Endothelial cell of umbilical vein (primary cell): ENCODE measurements at regions not wholly inside any gene's neighbourhood (a gene's known extent, or its start where the extent isn't known, plus 50 kb on each side); places are given as distances from the start of the nearest gene placed in this dataset.

Experiments
- BruUV-seq: library from RNA; stranded (reverse); fragments of 400-500 nt; replicated peaks from 2 replicates; lab custom pipeline; 2021; lab: Mats Ljungman, UMichigan
- CTCF ChIA-PET: fragments of 300-600, 350-600 bp; sonication (Branson Sonifier 250); formaldehyde crosslinking; loops from one replicate; lab custom pipeline; 2021; ENCODE audit warnings: antibody characterized with exemption, inconsistent platforms; lab: Charles Lee
- POLR2A ChIA-PET: fragments of 300-600, 350-600 bp; sonication (Branson Sonifier 250); formaldehyde crosslinking; loops from one replicate; lab custom pipeline; 2021; ENCODE audit warnings: antibody characterized with exemption, inconsistent platforms; lab: Charles Lee
- DNase-seq: peaks from one replicate; pipeline ENCODE4 v3.0.0-alpha.2; 2011; ENCODE audit warnings: low read depth, low spot score
- FAIRE-seq: peaks from 2 replicates; lab custom pipeline; 2011; peaks lifted over from hg19 to GRCh38; lab: Jason Lieb, UNC
- H2AFZ ChIP-seq: 2 replicates; pipeline ENCODE4 v1.6.0; 2012; ENCODE audit warnings: low read depth, low read length, control low read depth, inconsistent platforms
- H3K27ac ChIP-seq: 2 replicates; pipeline ENCODE4 v1.5.1; 2011; ENCODE audit warnings: low read depth, mild to moderate bottlenecking, control low read depth, low read length, moderate library complexity; ENCODE audit not compliant: insufficient read depth
- H3K27me3 ChIP-seq, 2 experiments: 2 replicates each; pipeline versions ENCODE4 v1.6.0 to v1.6.1; 2011; ENCODE audit warnings: low read length in 2 of 2, mixed read lengths in 1 of 2; ENCODE audit not compliant: control insufficient read depth in 2 of 2, insufficient read depth in 2 of 2
- H3K36me3 ChIP-seq, 2 experiments: 2 replicates in 1 of 2; 3 replicates in 1 of 2; pipeline ENCODE4 v1.5.1; 2011; ENCODE audit warnings: low read length in 2 of 2, mild to moderate bottlenecking in 1 of 2, moderate library complexity in 1 of 2; ENCODE audit not compliant: control insufficient read depth in 2 of 2, insufficient read depth in 2 of 2; ENCODE audit errors: extremely low read depth in 1 of 2
- H3K4me1 ChIP-seq: 3 replicates; pipeline ENCODE4 v1.5.1; 2011; ENCODE audit warnings: mild to moderate bottlenecking, low read length; ENCODE audit not compliant: control insufficient read depth, insufficient read depth; ENCODE audit errors: extremely low read depth
- H3K4me2 ChIP-seq: 2 replicates; pipeline ENCODE4 v1.6.1; 2011; ENCODE audit warnings: low read length, control low read depth, mixed read lengths; ENCODE audit not compliant: insufficient read depth
- H3K4me3 ChIP-seq, 3 experiments: fragments of 200-600 bp in 1 of 3; sonication (generic), shearing (Covaris generic) in 1 of 3; replicated peaks in 1 of 3; 2 replicates each; pipeline ENCODE4 v1.5.1; 2011 to 2016; ENCODE audit warnings: control low read depth in 3 of 3, low read length in 3 of 3, mild to moderate bottlenecking in 2 of 3, inconsistent platforms in 1 of 3, low read depth in 1 of 3, moderate library complexity in 1 of 3; ENCODE audit not compliant: insufficient read depth in 1 of 3
- H3K79me2 ChIP-seq: 2 replicates; pipeline ENCODE4 v1.6.0; 2012; ENCODE audit warnings: low read length, inconsistent platforms; ENCODE audit not compliant: control insufficient read depth, insufficient read depth
- H3K9ac ChIP-seq: replicated peaks from 2 replicates; pipeline ENCODE3; 2011; ENCODE audit warnings: low read length, control low read depth; ENCODE audit not compliant: insufficient read depth; ENCODE audit errors: extremely low read depth
- H3K9me1 ChIP-seq: replicated peaks from 3 replicates; pipeline ENCODE4 v1.6.0; 2011; ENCODE audit warnings: mild to moderate bottlenecking, low read length; ENCODE audit not compliant: control insufficient read depth, insufficient read depth; ENCODE audit errors: extremely low read depth
- H3K9me3 ChIP-seq: replicated peaks from 2 replicates; pipeline ENCODE4 v1.5.1; 2012; ENCODE audit warnings: low read length, inconsistent platforms; ENCODE audit not compliant: control insufficient read depth, insufficient read depth
- H4K20me1 ChIP-seq: replicated peaks from 2 replicates; pipeline ENCODE3; 2011; ENCODE audit warnings: mild to moderate bottlenecking, low read length; ENCODE audit not compliant: control insufficient read depth, insufficient read depth; ENCODE audit errors: extremely low read depth
- CTCF ChIP-seq, 2 donors: IDR thresholded peaks; 1 replicate in 1 of 2; 2 replicates in 1 of 2; pipeline ENCODE4 v1.5.1; 2011; ENCODE audit warnings: low read length in 2 of 2, mild to moderate bottlenecking in 2 of 2, moderate library complexity in 2 of 2, control low read depth in 1 of 2, inconsistent platforms in 1 of 2, low read depth in 1 of 2; ENCODE audit not compliant: insufficient read depth in 1 of 2; ENCODE audit errors: extremely low read depth in 1 of 2
- EZH2 ChIP-seq: IDR thresholded peaks from 2 replicates; pipeline ENCODE4 v1.6.1; 2012; ENCODE audit warnings: borderline replicate concordance, low read depth, mild to moderate bottlenecking, moderate library complexity, low read length, inconsistent platforms; ENCODE audit not compliant: severe bottlenecking
- FOS ChIP-seq: IDR thresholded peaks from 2 replicates; pipeline ENCODE4 v1.6.1; 2011; ENCODE audit warnings: mild to moderate bottlenecking, low read length, moderate library complexity, borderline replicate concordance; ENCODE audit not compliant: insufficient read depth
- GATA2 ChIP-seq: IDR thresholded peaks from 2 replicates; pipeline ENCODE4 v1.7.0; 2011; ENCODE audit warnings: low read depth, mild to moderate bottlenecking, moderate library complexity, mixed read lengths, low read length; ENCODE audit not compliant: insufficient read length, insufficient read depth
- JUN ChIP-seq: IDR thresholded peaks from 2 replicates; pipeline ENCODE4 v1.6.1; 2011; ENCODE audit warnings: borderline replicate concordance, low read depth; ENCODE audit not compliant: insufficient read length, insufficient read depth
- MYC ChIP-seq: IDR thresholded peaks from one replicate; pipeline ENCODE4 v1.6.1; 2011; ENCODE audit warnings: mild to moderate bottlenecking, low read depth, low read length
- POLR2A ChIP-seq: IDR thresholded peaks from 2 replicates; pipeline ENCODE4 v1.6.1; 2012; ENCODE audit warnings: low read depth, mild to moderate bottlenecking, control low read depth, low read length
- POLR2AphosphoS5 ChIP-seq: IDR thresholded peaks from 2 replicates; pipeline ENCODE4 v1.6.1; 2012; ENCODE audit warnings: low read depth, mild to moderate bottlenecking, control low read depth, low read length, moderate library complexity; ENCODE audit not compliant: insufficient read depth
- dilution Hi-C: fragments of 300-500 bp; cut with MboI; formaldehyde crosslinking; loops from one replicate; pipeline ENCODE4 v1.15.0; 2019; ENCODE audit warnings: low sequenced_read_pairs; ENCODE audit not compliant: extremely low pct_ligation_motif_present
- intact Hi-C: fragments of 100-400 bp; cut with micrococcal nuclease; formaldehyde crosslinking; loops from one replicate; pipeline ENCODE4 v1.10.0; 2022
- TF ChIP-seq, protein P1 (sequence below): IDR thresholded peaks from 2 replicates; pipeline ENCODE4 v1.6.1; 2011; ENCODE audit not compliant: insufficient read depth, insufficient read length

- Histone ChIP-seq H3K79me2 (no peaks in the 10 kb centered on the region), H3K9me3 (no peaks in the 10 kb centered on the region), H3K27ac (no peak overlapping the region), H3K36me3 (no peaks in the 10 kb centered on the region), H4K20me1 (no peaks in the 10 kb centered on the region), H3K9ac (no peak overlapping the region), H2AFZ (no peak overlapping the region), H3K4me2 (no peak overlapping the region), H3K27me3 (no peaks in the 10 kb centered on the region), H3K9me1 (no peaks in the 10 kb centered on the region), H3K4me3 (no peak overlapping the region), H3K4me1 (no peaks in the 10 kb centered on the region)
- dilution Hi-C loops (no loop called here), intact Hi-C loops (loop anchor here (1.0 kb wide), 2 partner anchors 530 to 602 kb away; no protein-coding TSS in a partner anchor)
- ChIA-PET CTCF (no interaction called here), POLR2A (no interaction called here)
- FAIRE-seq (no peak), DNase-seq (peak; percentile 43)
- no TSS peak for BruUV-seq
- no peak for TF ChIP-seq JUN
- no peak for TF ChIP-seq MYC
- TF ChIP-seq CTCF (IDR thresholded peaks at IDR 0.05; ENCODE audit: extremely low read depth in 1 of 2, insufficient read depth in 1 of 2, low read depth in 1 of 2, low read length in 2 of 2) = peak in 1 of 2 donors; percentile 17
- no peak for TF ChIP-seq POLR2AphosphoS5
Observed at GRCh38 chrY:7874080-7874479, 962.5 kb upstream of the AMELY start.

- H3K27ac ChIP-seq = no peak overlapping the region
- no peak overlapping the region for H3K4me3 ChIP-seq
- H3K9ac ChIP-seq = no peak overlapping the region
- no peak overlapping the region for H2AFZ ChIP-seq
- no peaks in the 10 kb centered on the region for H3K27me3 ChIP-seq
- H3K79me2 ChIP-seq = no peaks in the 10 kb centered on the region
- no peaks in the 10 kb centered on the region for H3K36me3 ChIP-seq
- DNase-seq (no peak), FAIRE-seq (no peak)
- intact Hi-C loops = no loop called here
- BruUV-seq = no TSS peak
- ChIA-PET CTCF (no interaction called here), POLR2A (no interaction called here)
- no peaks in the 10 kb centered on the region for H4K20me1 ChIP-seq
- dilution Hi-C loops = no loop called here
- TF ChIP-seq GATA2 (no peak), POLR2A (no peak), POLR2AphosphoS5 (no peak), JUN (no peak), FOS (no peak), CTCF (IDR thresholded peaks at IDR 0.05; ENCODE audit: extremely low read depth in 1 of 2, insufficient read depth in 1 of 2, low read depth in 1 of 2, low read length in 2 of 2) (no peak), MYC (no peak), EZH2 (no peak)
- TF ChIP-seq, protein P1, sequence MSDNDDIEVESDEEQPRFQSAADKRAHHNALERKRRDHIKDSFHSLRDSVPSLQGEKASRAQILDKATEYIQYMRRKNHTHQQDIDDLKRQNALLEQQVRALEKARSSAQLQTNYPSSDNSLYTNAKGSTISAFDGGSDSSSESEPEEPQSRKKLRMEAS = no peak
- H3K4me1 ChIP-seq = no peaks in the 10 kb centered on the region
- no peak overlapping the region for H3K4me2 ChIP-seq
- H3K9me3 ChIP-seq = no peaks in the 10 kb centered on the region
- H3K9me1 ChIP-seq = no peaks in the 10 kb centered on the region
Observed at GRCh38 chrY:7871304-7871932, 959.9 kb upstream of the AMELY start.
